ENCODE measurements at regions not wholly inside any gene's neighbourhood (a gene's known extent, or its start where the extent isn't known, plus 50 kb on each side); places are given as distances from the start of the nearest gene placed in this dataset.

GRCh38 chr13:90281709-90282108 lies 1065.8 kb upstream of the MIR17HG start:
- TF ChIP-seq EZH2 (IDR thresholded peaks at IDR 0.05; ENCODE audit: low read depth) (no peak), CTCF (conservative IDR thresholded peaks at IDR 0.05) (no peak)
- H3K4me3 ChIP-seq = no peak overlapping the region
- H3F3A ChIP-seq (ENCODE audit: insufficient read depth, low read depth) = no peaks in the 10 kb centered on the region
- H3K36me3 ChIP-seq (ENCODE audit: low read depth) = no peaks in the 10 kb centered on the region
- no TSS peak for BruUV-seq (replicated peaks)
- no peaks in the 10 kb centered on the region for H3K27me3 ChIP-seq (ENCODE audit: insufficient read depth, low read depth)
- no peak overlapping the region for H2AFZ ChIP-seq
- no peaks in the 10 kb centered on the region for H3K4me1 ChIP-seq (replicated peaks; ENCODE audit: insufficient read depth)
- DNase-seq = no peak
- no peaks in the 10 kb centered on the region for H3K9me2 ChIP-seq (ENCODE audit: insufficient read depth)
- POLR2A ChIA-PET (ENCODE audit: unreplicated experiment) = no interaction called here
- no peak overlapping the region for H3K4me2 ChIP-seq
- no peak overlapping the region for H3K27ac ChIP-seq
- H4K20me1 ChIP-seq (ENCODE audit: insufficient read depth) = no peaks in the 10 kb centered on the region
- CTCF ChIA-PET = no interaction called here
- no peaks in the 10 kb centered on the region for H3K9me3 ChIP-seq (ENCODE audit: insufficient read depth, low read depth)
- intact Hi-C loops (cut with micrococcal nuclease; ENCODE audit: unreplicated experiment) = no loop called here
- H3K79me2 ChIP-seq (ENCODE audit: low read depth) = no peaks in the 10 kb centered on the region

GRCh38 chr13:90287521-90287920 lies 1060.0 kb upstream of the MIR17HG start:
- H3K36me3 ChIP-seq (ENCODE audit: low read depth) = no peaks in the 10 kb centered on the region
- CTCF ChIA-PET = no interaction called here
- H3K4me2 ChIP-seq = no peak overlapping the region
- H3K9me3 ChIP-seq (ENCODE audit: insufficient read depth, low read depth) = no peaks in the 10 kb centered on the region
- intact Hi-C loops (cut with micrococcal nuclease; ENCODE audit: unreplicated experiment) = no loop called here
- no peaks in the 10 kb centered on the region for H3F3A ChIP-seq (ENCODE audit: insufficient read depth, low read depth)
- H3K9me2 ChIP-seq (ENCODE audit: insufficient read depth) = no peaks in the 10 kb centered on the region
- BruUV-seq (replicated peaks) = no TSS peak
- no peak overlapping the region for H3K4me3 ChIP-seq
- no peak for DNase-seq
- no peaks in the 10 kb centered on the region for H3K79me2 ChIP-seq (ENCODE audit: low read depth)
- TF ChIP-seq EZH2 (IDR thresholded peaks at IDR 0.05; ENCODE audit: low read depth) (no peak), CTCF (conservative IDR thresholded peaks at IDR 0.05) (no peak)
- peak overlapping the region; percentile 66; the same call in 1 of the 2 replicates for H2AFZ ChIP-seq
- no peaks in the 10 kb centered on the region for H3K27me3 ChIP-seq (ENCODE audit: insufficient read depth, low read depth)
- POLR2A ChIA-PET (ENCODE audit: unreplicated experiment) = no interaction called here
- no peak overlapping the region for H3K27ac ChIP-seq
- H4K20me1 ChIP-seq (ENCODE audit: insufficient read depth) = no peaks in the 10 kb centered on the region
- no peaks in the 10 kb centered on the region for H3K4me1 ChIP-seq (replicated peaks; ENCODE audit: insufficient read depth)

GRCh38 chr13:90293793-90294361 lies 1053.6 kb upstream of the MIR17HG start:
- CTCF ChIA-PET = interaction anchor here (0.6 kb wide), 1 partner anchor 54 kb away, joined by 3 read pairs; no protein-coding TSS in a partner anchor
- Histone ChIP-seq H3K4me2 (no peak overlapping the region), H3K27ac (no peak overlapping the region), H3K4me1 (replicated peaks; ENCODE audit: insufficient read depth) (no peaks in the 10 kb centered on the region), H3K9me3 (ENCODE audit: insufficient read depth, low read depth) (no peaks in the 10 kb centered on the region), H3K36me3 (ENCODE audit: low read depth) (no peaks in the 10 kb centered on the region), H4K20me1 (ENCODE audit: insufficient read depth) (no peaks in the 10 kb centered on the region), H3K79me2 (ENCODE audit: low read depth) (no peaks in the 10 kb centered on the region), H3F3A (ENCODE audit: insufficient read depth, low read depth) (no peaks in the 10 kb centered on the region), H3K9me2 (ENCODE audit: insufficient read depth) (no peaks in the 10 kb centered on the region), H2AFZ (0 out of 2 replicates have a peak overlapping the region, but pooled peaks have one; percentile 43), H3K27me3 (ENCODE audit: insufficient read depth, low read depth) (no peaks in the 10 kb centered on the region), H3K4me3 (no peak overlapping the region)
- POLR2A ChIA-PET (ENCODE audit: unreplicated experiment) = interaction anchor here (0.6 kb wide), 1 partner anchor 527 kb away, joined by 4 read pairs; no protein-coding TSS in a partner anchor
- BruUV-seq (replicated peaks) = no TSS peak
- TF ChIP-seq EZH2 (IDR thresholded peaks at IDR 0.05; ENCODE audit: low read depth) (no peak), CTCF (conservative IDR thresholded peaks at IDR 0.05) (no peak)
- no peak for DNase-seq
- intact Hi-C loops (cut with micrococcal nuclease; ENCODE audit: unreplicated experiment) = no loop called here
